ENCODE measurements at regions not wholly inside any gene's neighbourhood (a gene's known extent, or its start where the extent isn't known, plus 50 kb on each side); places are given as distances from the start of the nearest gene placed in this dataset.

DNA sequence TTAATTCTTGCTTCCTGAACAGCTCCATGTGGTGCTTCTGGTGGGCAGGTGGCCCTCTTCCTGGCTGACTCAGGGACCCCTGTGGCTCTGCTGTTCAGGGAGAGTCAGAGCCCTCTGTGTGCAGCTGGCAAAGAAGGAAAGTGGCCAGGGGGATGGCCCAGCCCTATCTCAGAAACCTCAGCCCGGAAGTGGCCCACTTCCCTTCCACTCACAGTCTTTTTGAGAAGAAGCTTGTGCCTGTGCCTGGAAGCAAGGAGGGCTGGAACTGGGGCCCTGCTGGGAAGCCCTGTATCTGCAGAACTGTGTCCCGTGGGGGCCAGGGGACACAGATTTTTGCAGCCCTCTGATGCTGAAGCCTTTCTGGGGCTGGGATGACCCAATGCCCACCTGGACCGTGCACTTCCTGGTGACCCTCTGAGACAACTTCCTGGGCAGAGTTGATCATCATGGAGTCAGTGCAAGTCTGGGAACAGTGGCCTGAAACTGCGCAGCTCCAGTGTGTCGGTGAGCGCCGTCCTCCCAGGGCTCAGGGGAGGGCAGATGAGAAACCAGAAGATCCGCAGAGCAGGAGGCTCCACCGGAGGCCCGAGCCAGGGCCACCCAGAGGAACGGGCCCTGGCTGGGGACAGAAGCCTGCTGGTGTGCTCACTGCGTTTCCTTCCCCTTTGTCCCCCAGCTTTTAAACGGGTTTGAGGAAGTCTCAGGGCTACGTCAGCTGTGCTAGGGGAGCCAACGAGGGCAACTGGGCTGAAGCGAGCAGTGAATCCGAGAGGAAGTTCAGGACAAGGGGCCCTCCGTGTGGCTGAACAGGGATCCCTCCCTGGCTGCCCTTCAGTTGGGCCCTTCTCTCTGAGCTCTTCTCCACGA is 217.4 kb upstream of the RTL1 start:
- no peak for DNase-seq (ENCODE audit: low read depth)

DNA sequence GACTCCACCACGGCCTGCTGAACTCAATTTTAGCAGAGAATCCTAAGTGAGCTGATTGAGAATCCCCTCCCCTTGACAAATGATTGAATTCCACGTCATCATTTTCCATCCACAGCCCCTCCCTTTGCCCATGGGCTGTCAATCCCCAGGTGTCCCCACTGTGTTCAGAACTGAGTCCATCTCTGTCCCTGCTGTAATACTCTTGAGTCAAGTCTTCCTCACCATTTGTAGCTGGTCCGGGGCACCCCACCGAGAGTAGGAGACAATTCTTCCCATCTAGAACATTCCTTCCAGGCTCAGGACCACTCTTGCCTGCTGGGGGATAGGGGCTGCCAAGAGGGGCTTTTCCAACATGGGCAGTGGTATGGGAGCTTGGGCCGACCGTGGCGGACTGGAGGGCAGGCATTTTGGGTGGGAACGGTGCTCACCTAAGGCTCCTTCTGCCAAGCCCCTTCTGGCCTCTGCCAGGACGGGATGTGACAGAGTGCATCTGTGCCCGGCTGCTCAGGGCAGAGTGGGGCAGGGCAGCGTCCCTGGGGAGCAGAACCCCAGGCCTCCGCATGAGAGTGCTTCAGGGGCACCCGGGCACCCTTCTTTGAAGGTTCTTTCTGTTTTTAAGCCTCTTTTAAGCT is 218.1 kb upstream of the RTL1 start:
- no peak for DNase-seq (ENCODE audit: low read depth)

DNA sequence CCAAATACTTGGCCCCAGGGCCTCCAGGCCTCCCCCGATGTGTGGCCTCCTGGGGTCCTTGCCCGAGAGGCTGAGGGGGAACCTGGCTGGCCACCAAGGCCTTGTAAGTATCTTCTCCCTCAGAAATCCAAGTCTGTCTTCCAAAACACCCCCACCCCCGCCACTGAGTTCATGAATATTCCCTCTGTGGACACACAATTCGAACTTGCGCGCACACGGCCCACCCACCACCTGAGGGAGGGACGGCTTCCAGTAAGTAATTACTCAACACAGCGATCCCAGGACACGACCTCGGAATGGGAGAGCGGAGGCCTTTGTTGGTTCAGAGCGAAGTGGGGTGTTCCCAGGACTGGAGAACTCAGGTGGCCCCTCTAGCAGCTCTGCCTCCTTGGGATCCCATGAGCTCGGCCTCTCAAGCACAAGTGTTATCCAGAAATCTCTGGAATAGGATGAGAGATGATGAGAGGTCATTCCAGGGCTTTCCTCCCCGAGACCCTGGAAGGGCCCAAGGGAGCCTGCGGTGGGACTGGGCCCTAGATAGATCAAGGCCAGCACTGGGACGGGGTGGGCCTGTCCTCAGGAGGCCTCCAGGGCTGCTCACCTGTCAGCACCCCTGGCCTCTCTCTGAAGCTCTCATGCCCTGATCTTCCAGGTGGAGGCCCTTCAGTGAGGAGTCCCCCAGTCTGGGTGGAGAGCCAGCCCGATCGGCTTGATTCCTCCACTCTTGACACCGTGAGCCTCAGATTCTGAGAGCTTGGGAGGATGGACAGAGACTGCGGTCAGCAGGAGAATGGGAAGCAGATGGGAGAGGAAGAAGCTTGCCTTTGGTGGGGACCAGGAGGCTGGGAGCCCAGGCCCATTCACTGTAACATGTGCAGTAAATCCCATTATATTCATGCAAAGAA is 219.0 kb upstream of the RTL1 start:
- no peak for DNase-seq (ENCODE audit: low read depth)

DNA sequence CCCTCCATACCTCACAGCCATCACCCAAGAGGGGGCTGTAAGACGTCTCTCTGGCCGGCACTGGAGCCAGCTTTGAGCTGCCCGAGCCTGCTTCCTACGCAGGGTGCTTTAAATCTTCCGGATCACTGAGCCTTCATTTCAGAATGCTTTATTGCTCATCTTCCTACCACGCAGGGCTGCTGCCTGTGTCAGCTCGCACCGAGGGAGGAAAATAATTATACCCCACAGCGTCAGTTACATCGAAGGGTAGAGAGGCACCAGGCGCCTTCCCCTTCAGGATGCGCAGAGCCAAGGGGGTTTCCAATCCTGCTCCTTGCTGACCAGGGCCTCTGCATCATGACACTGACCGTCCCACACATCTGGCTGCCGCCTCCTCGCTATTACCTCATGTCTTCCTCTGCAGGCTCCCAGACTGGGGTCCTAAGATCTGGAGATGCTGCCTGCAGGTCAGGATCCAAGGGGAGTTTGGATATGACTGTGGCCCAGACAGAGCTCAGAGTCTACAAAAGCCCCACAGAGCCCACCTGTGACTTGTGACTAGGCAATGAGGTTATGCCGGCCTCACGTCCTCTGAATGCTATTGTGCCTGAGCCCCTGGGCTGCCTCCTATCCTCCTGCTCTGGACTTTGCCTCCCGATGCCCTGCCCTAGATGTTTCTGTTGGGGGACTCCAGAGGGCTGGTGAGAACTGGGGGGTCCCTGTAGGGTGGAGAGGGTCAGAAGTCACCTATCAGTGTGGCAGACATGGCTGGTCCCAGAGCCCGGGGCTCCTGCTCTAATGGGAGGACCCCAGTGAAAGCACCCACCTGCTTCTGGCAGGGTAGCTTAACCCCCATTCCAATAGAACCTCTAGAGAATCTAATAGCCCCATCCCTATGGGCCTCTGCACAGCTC is 220.3 kb upstream of the RTL1 start:
- DNase-seq (ENCODE audit: low read depth): no peak

DNA sequence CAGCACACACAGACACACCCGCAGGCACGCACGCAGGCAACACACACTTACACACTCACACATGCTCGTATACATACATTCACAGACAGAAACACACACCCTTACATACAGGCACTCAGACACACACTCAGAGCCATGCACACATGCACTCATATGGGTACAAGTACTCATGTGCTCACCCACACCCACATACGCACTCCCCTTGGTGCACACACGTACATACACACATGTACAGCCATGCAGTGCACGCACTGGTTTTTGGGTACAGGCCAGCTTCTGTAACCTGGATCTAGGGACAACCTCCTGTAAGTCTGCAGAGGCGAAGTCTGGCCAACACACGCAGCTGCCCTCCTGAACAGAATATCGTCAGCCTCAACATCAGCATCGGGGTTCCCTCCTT is 221.3 kb upstream of the RTL1 start:
- DNase-seq (ENCODE audit: low read depth): no peak

DNA sequence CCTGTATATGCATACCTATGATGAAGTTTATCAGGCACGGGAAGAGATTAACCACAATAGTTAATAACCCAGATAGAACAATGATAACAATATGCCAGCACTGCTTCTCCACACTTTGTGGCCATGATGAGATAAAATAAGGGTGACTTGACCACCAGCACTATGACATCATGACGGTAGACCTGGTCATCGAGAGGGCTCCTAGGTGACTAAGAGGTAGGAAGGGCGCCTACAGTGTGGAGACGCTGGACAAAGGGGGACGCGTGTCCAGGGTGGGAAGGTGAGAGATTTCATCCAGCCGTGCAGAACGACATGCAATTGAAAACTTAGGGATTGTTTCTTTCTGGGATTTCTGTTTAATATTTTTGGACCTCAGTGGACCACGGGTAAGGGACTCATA is 221.8 kb upstream of the RTL1 start:
- DNase-seq (ENCODE audit: low read depth): no peak

DNA sequence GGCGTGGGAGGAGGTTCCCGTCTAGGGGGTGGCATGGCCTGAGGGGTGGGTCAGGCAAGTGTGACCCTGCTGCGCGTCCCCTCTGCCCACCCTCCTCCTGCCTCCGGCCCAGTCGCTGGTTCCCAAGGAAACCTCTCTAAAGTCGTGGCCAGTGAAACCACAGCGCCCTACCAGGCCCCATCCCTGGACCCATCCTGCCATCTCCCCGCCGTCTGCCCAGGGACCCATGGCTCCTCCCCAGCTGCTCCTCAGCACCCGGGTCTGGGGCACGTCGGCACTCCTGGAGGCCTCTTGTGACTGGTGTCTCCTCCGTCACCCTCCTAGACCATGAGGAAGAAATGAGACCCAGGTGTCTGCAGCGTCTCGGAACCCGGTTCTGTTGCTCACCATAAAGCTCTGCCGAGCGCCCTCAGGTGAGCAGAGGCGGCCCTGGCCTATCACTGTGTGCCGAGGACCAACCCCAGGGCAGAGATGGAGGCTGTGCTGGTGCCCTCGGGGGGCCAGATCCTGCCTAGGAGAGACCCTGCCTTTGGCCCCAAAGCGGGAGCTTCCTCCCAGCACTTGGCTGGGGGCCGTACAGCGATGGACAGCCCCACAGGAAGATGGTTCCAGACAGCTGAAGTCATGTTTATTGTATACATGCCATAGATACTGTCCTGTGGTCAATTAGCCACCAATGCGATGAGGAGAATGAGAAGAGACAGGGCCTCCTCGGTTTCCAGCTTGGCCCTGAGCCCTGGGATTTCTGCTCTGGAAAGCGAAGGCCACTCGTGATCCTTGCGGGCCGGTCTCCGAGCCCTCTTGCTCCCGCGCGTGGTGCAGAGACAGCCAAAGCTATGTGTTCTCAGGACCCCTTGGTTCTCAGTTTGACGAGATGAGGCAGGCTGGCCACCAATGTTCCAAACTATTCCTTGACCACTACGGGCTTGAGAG is 222.5 kb upstream of the RTL1 start:
- no peak for DNase-seq (ENCODE audit: low read depth)

DNA sequence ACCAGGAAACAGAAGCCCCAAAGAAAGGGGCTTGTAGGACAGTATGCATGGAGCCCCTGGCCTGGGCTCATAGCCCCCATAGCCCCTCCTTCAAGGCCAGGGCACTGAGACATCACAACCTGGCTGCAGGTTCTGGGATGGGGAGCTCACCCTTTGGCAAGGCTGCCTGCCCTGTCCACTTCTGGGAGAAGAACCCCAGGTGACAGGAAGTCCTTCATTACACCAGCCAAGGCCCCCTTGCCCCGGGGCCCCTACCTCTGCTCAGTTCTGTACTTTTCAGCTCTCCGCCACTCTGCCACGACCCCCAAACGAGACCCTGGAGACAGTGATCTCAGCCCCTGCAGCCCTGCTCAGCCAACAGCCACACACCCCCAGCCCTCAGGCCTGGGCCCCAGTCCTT is 223.2 kb upstream of the RTL1 start:
- no peak for DNase-seq (ENCODE audit: low read depth)

DNA sequence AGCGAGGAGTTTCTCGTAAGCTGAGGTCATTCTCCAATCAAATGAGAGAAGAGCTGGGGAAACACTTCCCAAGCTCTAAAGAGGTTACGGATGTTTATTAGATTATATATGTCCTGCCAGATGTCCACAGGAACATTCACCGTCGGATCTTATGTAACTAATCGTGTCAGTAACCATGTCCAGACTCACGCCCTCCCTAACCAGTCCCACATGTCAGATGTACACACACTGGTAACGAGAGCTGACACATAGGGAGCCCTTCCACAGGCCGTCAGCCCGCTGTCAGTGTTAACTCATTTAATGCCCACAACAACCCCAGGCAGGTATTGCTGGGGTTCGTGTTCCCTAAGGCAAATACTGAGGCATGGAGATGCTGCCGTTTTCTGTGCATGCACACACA is 223.7 kb upstream of the RTL1 start:
- no peak for DNase-seq (ENCODE audit: low read depth)

DNA sequence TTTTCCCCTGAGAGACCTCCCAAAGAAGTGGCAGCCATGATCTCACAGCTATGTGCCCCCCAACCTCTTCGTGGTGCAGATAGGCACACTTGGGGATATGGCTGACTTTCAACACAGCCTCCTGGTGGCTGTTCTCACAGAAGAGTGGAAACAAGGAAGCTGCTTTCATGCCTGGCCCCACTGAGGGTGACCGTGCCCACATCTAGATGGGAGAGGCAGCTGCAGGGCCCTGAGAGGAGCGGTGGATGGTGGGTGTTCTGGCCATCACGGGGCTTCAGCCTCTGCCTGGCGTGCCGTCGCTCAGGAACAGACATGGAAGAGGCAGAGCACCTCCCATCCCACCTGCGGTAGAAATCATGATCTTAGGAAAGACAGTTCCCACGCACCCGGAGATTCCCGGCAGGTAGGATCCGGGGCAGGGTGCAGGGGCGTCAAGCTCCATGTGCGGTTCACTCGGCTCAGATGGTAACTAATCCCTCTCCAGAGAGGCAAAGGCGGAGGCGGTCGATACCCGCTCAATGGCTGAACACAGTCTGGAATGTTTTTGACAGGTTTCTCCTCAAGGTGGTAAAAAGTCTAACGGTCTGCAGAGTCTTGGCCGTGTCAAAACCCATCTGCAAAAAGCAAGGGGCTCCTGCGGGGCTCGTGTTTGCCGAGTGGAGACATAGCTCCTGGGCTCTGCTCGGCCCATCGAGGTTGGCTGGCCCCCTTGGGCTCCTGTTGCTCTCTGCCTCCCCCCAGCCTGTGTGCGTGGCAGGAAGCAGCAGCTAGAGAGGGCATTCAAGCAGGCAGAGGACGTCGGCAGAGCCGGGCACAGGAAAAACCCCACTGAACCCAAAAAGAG is 225.2 kb upstream of the RTL1 start:
- DNase-seq (ENCODE audit: low read depth): no peak

DNA sequence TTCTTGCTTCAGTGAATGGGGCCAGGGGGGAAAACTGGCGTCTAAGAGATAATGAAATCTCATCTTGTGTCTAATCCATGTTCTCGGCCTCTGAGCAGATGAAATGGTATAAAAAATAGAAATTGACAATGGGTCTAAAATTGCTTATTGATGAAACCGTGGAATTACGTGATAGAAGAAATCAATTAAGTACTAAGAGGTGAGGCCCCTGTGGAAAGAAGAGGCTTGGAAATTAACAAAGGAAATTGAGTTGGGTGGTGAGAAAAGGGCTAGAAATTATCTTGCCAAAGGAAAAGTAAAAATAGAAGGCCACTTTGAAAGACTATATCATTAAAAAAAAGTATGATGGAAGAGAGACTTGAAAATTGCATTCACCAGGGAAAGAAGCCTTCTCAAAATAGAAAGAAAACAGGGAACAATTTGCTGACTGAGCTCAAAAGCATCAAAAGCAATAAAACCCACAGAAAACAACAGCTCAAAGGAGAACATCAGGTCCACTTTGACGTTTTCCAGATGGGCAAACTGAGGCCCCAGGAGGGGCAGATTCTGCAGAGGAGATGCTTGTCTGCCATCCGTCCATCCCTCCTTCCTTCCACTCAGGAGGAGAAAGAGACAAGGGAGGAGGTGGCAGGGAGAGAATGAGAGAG is 226.1 kb upstream of the RTL1 start:
- no peak for DNase-seq (ENCODE audit: low read depth)

DNA sequence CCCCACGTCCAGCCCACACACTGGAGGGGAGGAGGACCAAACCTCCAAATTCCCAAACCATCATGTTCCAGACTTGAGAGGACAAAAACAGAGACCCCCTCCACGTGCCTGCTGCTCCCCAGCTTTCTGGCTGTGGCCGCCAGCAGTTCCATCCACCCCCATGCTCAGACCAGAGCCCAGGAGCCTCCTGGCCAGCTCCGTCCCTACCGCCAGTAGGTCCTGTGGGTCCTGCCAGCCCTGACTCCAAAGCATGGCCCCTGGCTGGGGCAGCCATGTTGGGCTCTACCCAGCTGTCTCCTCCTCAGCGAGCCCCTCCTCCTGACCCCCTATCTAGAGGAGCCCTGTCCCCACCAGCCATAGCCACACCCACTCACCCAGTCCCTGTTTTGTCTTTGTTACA is 227.3 kb upstream of the RTL1 start:
- no peak for DNase-seq (ENCODE audit: low read depth)

DNA sequence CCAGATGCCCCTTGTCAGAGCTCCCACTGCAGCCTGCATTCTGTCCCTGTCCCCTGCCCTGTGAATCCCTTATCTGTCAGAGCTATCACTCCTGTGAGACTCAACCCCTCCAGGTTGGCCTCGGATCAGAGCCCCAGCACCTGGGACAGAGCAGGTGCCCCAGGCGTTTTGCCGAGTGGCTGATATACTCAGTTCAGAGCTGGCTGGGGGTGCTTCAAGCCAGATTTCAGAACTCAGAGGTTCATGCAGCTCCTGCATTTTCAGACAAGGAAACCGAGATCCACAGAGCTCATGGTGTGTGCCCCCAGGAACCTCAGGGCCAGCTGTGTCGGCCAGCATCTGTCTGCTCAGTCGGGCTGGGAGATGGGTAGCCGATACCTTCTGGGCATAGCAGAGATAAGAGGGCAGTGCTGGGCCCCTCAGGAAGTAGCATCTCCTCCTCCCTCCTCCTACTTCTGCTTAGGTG is 228.0 kb upstream of the RTL1 start:
- no peak for DNase-seq (ENCODE audit: low read depth)

DNA sequence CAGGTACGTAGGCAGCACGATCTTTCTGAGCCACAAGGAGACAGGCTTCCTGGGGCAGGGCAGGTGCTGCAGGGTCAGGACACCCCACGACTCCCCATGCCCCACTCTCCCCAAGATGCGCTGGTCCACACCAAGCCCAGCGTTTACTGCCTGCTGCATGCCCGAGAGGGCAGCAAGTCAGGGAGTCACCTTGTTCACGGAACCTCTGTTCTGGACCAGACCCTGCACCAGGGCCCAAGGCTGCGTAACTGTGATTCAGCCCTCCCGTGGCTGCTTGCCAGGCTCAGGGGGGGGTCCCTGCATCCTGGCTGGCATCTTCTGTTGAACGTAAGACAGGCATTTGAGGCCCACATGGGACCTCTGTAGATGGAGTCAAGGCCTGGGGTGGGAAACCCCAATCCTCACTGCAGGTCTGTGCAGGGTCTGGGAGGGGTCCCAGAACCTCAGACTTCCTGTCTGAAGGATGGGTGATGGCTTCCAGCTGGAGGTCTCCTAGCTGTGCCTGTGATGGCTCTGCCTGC is 228.6 kb upstream of the RTL1 start:
- no peak for DNase-seq (ENCODE audit: low read depth)

DNA sequence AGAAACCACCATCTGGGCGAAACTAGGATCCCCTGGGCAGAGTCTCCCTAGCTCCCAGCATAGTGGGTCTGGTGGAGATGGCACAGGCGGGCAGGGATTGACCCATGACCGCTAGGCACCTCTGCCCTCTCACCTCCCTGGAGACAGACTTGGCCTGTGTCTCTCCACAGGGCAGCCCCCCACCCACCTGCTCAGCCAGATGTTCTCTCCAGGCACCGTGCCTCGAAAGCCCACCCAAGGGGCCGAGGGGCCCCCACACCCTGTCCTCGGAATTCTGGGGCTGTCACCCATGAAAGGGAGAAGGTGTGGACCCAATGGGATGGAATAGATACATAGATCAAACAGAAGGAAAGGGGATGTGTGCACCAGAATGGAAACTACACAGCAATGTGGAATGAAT is 229.1 kb upstream of the RTL1 start:
- DNase-seq (ENCODE audit: low read depth): no peak

DNA sequence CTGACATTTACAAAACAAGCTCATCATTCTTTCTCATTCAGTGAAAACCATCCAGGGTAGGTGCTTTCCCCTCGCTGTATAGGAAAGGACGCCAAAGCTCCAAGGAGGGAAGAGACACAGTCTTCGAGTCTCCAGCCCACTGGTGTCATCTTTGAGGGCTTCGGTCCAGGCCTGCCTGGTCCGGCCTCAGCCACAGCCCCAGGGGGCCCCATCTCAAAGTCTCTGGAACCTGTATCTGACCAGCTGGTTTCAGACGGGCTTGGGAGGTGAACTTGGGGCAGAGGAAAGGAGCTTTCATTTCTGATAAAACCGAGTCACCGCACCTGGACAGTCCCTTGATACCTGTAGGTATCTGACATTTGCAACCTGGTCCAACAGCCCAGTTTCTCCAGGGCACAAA is 229.5 kb upstream of the RTL1 start:
- no peak for DNase-seq (ENCODE audit: low read depth)

DNA sequence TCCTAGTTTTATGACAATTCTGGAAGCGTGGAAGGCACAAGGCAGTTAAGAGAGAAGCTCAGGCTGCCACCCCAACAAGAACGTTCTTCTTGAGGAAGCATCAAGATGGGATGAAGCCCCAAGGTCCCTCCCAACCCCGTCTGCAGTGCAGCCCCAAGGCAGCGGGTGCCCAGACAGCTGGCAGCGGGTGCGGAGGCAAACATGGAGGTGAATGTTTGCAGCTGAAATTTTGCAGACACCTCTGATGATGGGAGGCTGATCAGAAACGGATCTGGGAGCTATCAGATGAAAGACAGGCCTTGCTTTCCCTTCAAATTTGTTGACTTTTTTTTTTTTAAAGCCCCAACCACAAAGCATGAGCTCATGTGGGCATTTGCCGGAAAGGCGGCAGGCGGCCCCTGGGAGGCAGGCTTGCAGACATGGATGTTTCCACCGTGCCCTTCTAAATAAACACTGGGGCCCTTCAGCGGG is 230.7 kb upstream of the RTL1 start:
- no peak for DNase-seq (ENCODE audit: low read depth)

DNA sequence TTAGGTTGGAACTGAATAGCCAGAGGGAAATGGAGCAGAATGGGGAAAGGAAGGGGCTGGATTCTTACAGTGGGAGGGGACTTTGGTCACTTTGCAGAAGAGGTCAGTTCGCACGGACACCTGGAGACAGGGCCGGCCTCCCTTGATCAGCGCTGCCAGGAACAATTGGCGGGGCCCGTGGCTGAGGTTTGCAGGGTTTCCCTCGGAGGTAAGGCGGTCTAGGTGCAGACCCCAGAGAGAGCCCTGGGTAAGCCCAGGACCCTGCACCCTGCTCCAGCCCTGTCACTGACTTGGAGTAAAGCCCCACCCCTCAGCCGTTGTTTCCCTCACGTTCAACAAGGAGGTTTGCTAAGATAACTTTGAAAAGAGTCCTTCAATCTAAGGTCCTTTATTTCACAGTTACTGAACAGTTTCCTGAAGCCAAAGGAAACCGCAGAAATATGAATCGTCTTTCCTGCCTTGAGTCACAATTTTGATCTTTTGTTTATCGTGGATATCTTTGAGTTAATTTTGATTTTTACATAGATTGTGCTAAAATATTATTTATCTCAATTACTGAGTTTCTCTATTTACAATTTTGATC is 231.4 kb upstream of the RTL1 start:
- DNase-seq (ENCODE audit: low read depth): no peak

All from HS-27A (cell line).